SK-N-SH (cell line): ENCODE measurements at regions not wholly inside any gene's neighbourhood (a gene's known extent, or its start where the extent isn't known, plus 50 kb on each side); places are given as distances from the start of the nearest gene placed in this dataset.

Source experiments
- CTCF ChIA-PET: fragments of 300-600, 350-600 bp; formaldehyde crosslinking; extraction: SDS; loops from one replicate; lab custom pipeline; 2021; lab: Yijun Ruan, JAX
- POLR2A ChIA-PET: fragments of 350-600 bp; sonication (Branson Sonifier 250); formaldehyde crosslinking; extraction: SDS; loops from one replicate; lab custom pipeline; 2020; ENCODE audit warnings: antibody characterized with exemption, inconsistent platforms; lab: Yijun Ruan, JAX
- DNase-seq: peaks from one replicate; pipeline ENCODE4 v3.0.0; 2012
- H2AFZ ChIP-seq: fragments of 200-600 bp; sonication (generic); 2 replicates; pipeline ENCODE4 v1.8.1; 2016; ENCODE audit warnings: antibody characterized with exemption, mild to moderate bottlenecking, low read depth
- H3F3A ChIP-seq: fragments of 200-600 bp; sonication (generic); replicated peaks from 2 replicates; pipeline ENCODE3; 2016; ENCODE audit warnings: antibody characterized with exemption, mild to moderate bottlenecking; ENCODE audit not compliant: insufficient read depth
- H3K27ac ChIP-seq, 2 experiments: fragments of 200-500 bp in 1 of 2; fragments of 200-600 bp in 1 of 2; sonication (Bioruptor generic) in 1 of 2; sonication (generic), shearing (Covaris generic) in 1 of 2; 2 replicates each; pipeline versions ENCODE4 v1.5.1 to v1.6.1; 2014 to 2016; ENCODE audit warnings: low read depth in 2 of 2, inconsistent platforms in 1 of 2, low read length in 1 of 2, mild to moderate bottlenecking in 1 of 2, mixed read lengths in 1 of 2
- H3K27me3 ChIP-seq: fragments of 200-600 bp; sonication (generic), shearing (Covaris generic); 2 replicates; pipeline ENCODE4 v1.6.1; 2016; ENCODE audit warnings: mixed run types; ENCODE audit not compliant: insufficient read depth
- H3K36me3 ChIP-seq, 2 experiments: fragments of 200-500 bp in 1 of 2; fragments of 200-600 bp in 1 of 2; sonication (Bioruptor generic) in 1 of 2; sonication (generic) in 1 of 2; replicated peaks in 1 of 2; 2 replicates each; pipeline versions ENCODE3 to v1.5.1; 2014 to 2016; ENCODE audit warnings: low read length in 1 of 2, mild to moderate bottlenecking in 1 of 2; ENCODE audit not compliant: insufficient read depth in 2 of 2, control insufficient read depth in 1 of 2
- H3K4me1 ChIP-seq, 2 experiments: fragments of 200-500 bp in 1 of 2; fragments of 200-600 bp in 1 of 2; sonication (Bioruptor generic) in 1 of 2; sonication (generic), shearing (Covaris generic) in 1 of 2; 2 replicates each; pipeline versions ENCODE4 v1.5.1 to v1.6.1; 2014 to 2016; ENCODE audit warnings: low read depth in 1 of 2, low read length in 1 of 2, mixed run types in 1 of 2; ENCODE audit not compliant: insufficient read depth in 2 of 2, control insufficient read depth in 1 of 2
- H3K4me2 ChIP-seq: fragments of 200-600 bp; sonication (generic), shearing (Covaris generic); 2 replicates; pipeline ENCODE4 v1.6.1; 2017; ENCODE audit warnings: mixed run types
- H3K4me3 ChIP-seq, 2 experiments: fragments of 200-500 bp in 1 of 2; fragments of 200-600 bp in 1 of 2; sonication (Bioruptor generic) in 1 of 2; sonication (generic), shearing (Covaris generic) in 1 of 2; 2 replicates each; pipeline versions ENCODE4 v1.5.1 to v1.8.1; 2014 to 2016; ENCODE audit warnings: low read depth in 2 of 2, inconsistent platforms in 1 of 2, low read length in 1 of 2, mild to moderate bottlenecking in 1 of 2, mixed read lengths in 1 of 2, moderate library complexity in 1 of 2
- H3K79me2 ChIP-seq: fragments of 200-600 bp; sonication (generic); 2 replicates; pipeline ENCODE4 v1.8.1; 2017; ENCODE audit warnings: mild to moderate bottlenecking; ENCODE audit not compliant: insufficient read depth
- H3K9ac ChIP-seq: fragments of 200-600 bp; sonication (generic); 2 replicates; pipeline ENCODE4 v1.6.1; 2017; ENCODE audit warnings: mixed run types
- H3K9me2 ChIP-seq: fragments of 200-600 bp; sonication (generic); 2 replicates; pipeline ENCODE4 v1.6.1; 2017; ENCODE audit warnings: mixed run types
- H3K9me3 ChIP-seq: fragments of 200-600 bp; sonication (generic); 2 replicates; pipeline ENCODE4 v1.6.1; 2017; ENCODE audit warnings: mixed run types, mild to moderate bottlenecking, moderate library complexity
- H4K20me1 ChIP-seq: fragments of 200-600 bp; sonication (generic); 2 replicates; pipeline ENCODE4 v1.6.1; 2017; ENCODE audit warnings: mild to moderate bottlenecking, mixed run types; ENCODE audit not compliant: insufficient read depth
- CTCF ChIP-seq: fragments of 200-600 bp; sonication (generic); IDR thresholded peaks from 2 replicates; pipeline ENCODE4 v1.6.1; 2017; ENCODE audit warnings: antibody characterized with exemption, mild to moderate bottlenecking, moderate library complexity
- ELF1 ChIP-seq: IDR thresholded peaks from 2 replicates; pipeline ENCODE4 v1.4.0; 2012
- FOXM1 ChIP-seq: IDR thresholded peaks from 2 replicates; pipeline ENCODE4 v1.4.0; 2012; ENCODE audit warnings: low read depth, mild to moderate bottlenecking
- GABPA ChIP-seq: IDR thresholded peaks from 2 replicates; pipeline ENCODE4 v1.4.0; 2012; ENCODE audit warnings: low read depth, mild to moderate bottlenecking
- GATA2 ChIP-seq: sonication (generic); formaldehyde crosslinking; IDR thresholded peaks from 2 replicates; pipeline ENCODE4 v1.5.0; 2020; ENCODE audit warnings: mild to moderate bottlenecking, missing genetic modification reagents
- MEF2A ChIP-seq: IDR thresholded peaks from 2 replicates; pipeline ENCODE4 v1.4.0; 2012; ENCODE audit warnings: low read depth, borderline replicate concordance
- NRF1 ChIP-seq: IDR thresholded peaks from 2 replicates; pipeline ENCODE4 v1.6.1; 2012; ENCODE audit warnings: low read depth, mild to moderate bottlenecking, low read length
- RAD21 ChIP-seq: IDR thresholded peaks from 2 replicates; pipeline ENCODE4 v1.6.1; 2012; ENCODE audit warnings: mild to moderate bottlenecking, low read length
- RCOR1 ChIP-seq: fragments of 150-350 bp; IDR thresholded peaks from 2 replicates; pipeline ENCODE4 v1.6.1; 2017; ENCODE audit warnings: antibody characterized with exemption, low read length
- RFX5 ChIP-seq: IDR thresholded peaks from 2 replicates; pipeline ENCODE4 v1.6.1; 2012; ENCODE audit warnings: mild to moderate bottlenecking, improper control_type of control experiment, low read length
- RXRA ChIP-seq: IDR thresholded peaks from 2 replicates; pipeline ENCODE4 v1.4.0; 2012; ENCODE audit warnings: low read depth, mild to moderate bottlenecking, borderline replicate concordance
- SIN3A ChIP-seq: IDR thresholded peaks from 2 replicates; pipeline ENCODE4 v1.6.1; 2012; ENCODE audit warnings: low read depth, mild to moderate bottlenecking, low read length, moderate library complexity, borderline replicate concordance
- TCF12 ChIP-seq: IDR thresholded peaks from 2 replicates; pipeline ENCODE4 v1.4.0; 2012
- TEAD4 ChIP-seq: IDR thresholded peaks from 2 replicates; pipeline ENCODE4 v1.4.0; 2012; ENCODE audit warnings: mild to moderate bottlenecking, borderline replicate concordance; ENCODE audit not compliant: insufficient read depth
- YY1 ChIP-seq: IDR thresholded peaks from 2 replicates; pipeline ENCODE4 v1.4.0; 2012; ENCODE audit warnings: low read depth, mild to moderate bottlenecking
- ZBTB33 ChIP-seq: IDR thresholded peaks from 2 replicates; pipeline ENCODE4 v1.4.0; 2012; ENCODE audit warnings: low read depth, borderline replicate concordance
- WGBS: methylation state at CpG from one replicate; pipeline ENCODE4 v1.1.6; 2017; ENCODE audit warnings: low lambda C conversion rate; 5-methylcytosine and 5-hydroxymethylcytosine counted together
- TF ChIP-seq, protein P1 (sequence below): IDR thresholded peaks from 2 replicates; pipeline ENCODE4 v1.4.0; 2012; ENCODE audit warnings: low read depth

GRCh38 chr10:10533437-10533836, 484.2 kb upstream of the CELF2 start:
- H3K4me1 ChIP-seq = no peaks in the 10 kb centered on the region

DNA sequence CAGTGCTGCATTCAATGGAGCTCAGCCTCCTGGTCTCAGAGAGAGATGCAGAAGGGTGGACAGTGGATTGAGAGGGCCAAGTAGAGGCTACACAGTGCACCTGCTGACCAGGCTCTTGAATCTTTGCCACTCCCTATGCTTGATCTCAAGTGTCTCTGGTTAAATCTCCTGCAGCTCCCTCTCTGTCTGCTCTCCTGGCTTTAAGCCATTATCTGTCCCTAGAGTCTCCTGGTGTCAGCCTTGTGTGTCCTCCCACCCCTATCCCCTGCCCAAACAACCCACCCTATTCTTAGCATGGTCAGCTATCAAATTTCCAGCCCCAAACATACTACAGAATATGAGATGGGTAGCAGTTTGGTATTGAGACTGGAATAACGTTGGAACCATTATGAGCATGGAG, 479.3 kb upstream of the CELF2 start:
- TF ChIP-seq NRF1 (no peak), TCF12 (no peak), SIN3A (no peak), GATA2 (CRISPR knock-in tag) (no peak), FOXM1 (no peak), CTCF (no peak), RFX5 (no peak), RCOR1 (no peak), RXRA (no peak), ZBTB33 (no peak), MEF2A (no peak), RAD21 (no peak), TEAD4 (no peak), ELF1 (no peak)
- H3K9ac ChIP-seq = no peak overlapping the region
- WGBS = 5% methylated on average over 1 of the region's 1 CpG
- no peak overlapping the region for H2AFZ ChIP-seq
- no peaks in the 10 kb centered on the region for H3K79me2 ChIP-seq
- CTCF ChIA-PET = no interaction called here
- no peaks in the 10 kb centered on the region for H3F3A ChIP-seq
- no peak overlapping the region for H3K27ac ChIP-seq
- no peaks in the 10 kb centered on the region for H3K4me1 ChIP-seq
- H3K36me3 ChIP-seq = no peaks in the 10 kb centered on the region
- no peaks in the 10 kb centered on the region for H4K20me1 ChIP-seq
- no peak overlapping the region for H3K4me2 ChIP-seq
- H3K9me3 ChIP-seq = no peaks in the 10 kb centered on the region
- no peak for DNase-seq
- H3K27me3 ChIP-seq = no peaks in the 10 kb centered on the region
- no peaks in the 10 kb centered on the region for H3K9me2 ChIP-seq
- POLR2A ChIA-PET = no interaction called here
- no peak overlapping the region for H3K4me3 ChIP-seq

More at GRCh38 chr10:10533437-10533836, 484.2 kb upstream of the CELF2 start:
- Histone ChIP-seq H3K9me2 (no peaks in the 10 kb centered on the region), H3K9me3 (no peaks in the 10 kb centered on the region), H2AFZ (no peak overlapping the region), H3K9ac (no peak overlapping the region), H4K20me1 (no peaks in the 10 kb centered on the region), H3K4me2 (no peak overlapping the region), H3K79me2 (no peaks in the 10 kb centered on the region), H3K36me3 (no peaks in the 10 kb centered on the region), H3K27ac (no peak overlapping the region), H3F3A (no peaks in the 10 kb centered on the region), H3K4me3 (no peak overlapping the region), H3K27me3 (no peaks in the 10 kb centered on the region)
- TF ChIP-seq YY1 (no peak), GABPA (no peak)
- TF ChIP-seq, protein P1, sequence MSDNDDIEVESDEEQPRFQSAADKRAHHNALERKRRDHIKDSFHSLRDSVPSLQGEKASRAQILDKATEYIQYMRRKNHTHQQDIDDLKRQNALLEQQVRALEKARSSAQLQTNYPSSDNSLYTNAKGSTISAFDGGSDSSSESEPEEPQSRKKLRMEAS = no peak
- CTCF ChIA-PET = no interaction called here
- no peak for DNase-seq
- POLR2A ChIA-PET = no interaction called here
- 8% methylated on average over 3 of the region's 3 CpGs for WGBS
